Trophoblast cell (in vitro differentiated cells and primary cell): ENCODE measurements at regions not wholly inside any gene's neighbourhood (a gene's known extent, or its start where the extent isn't known, plus 50 kb on each side); places are given as distances from the start of the nearest gene placed in this dataset.

Experiments used
- DNase-seq, 2 donors: peaks; one replicate each; pipeline ENCODE4 v3.0.0-alpha.2; 2016
- H2AFZ ChIP-seq: 2 replicates; pipeline ENCODE4 v1.6.1; 2013; ENCODE audit warnings: low read length, moderate library complexity, mild to moderate bottlenecking; ENCODE audit not compliant: insufficient read depth, poor library complexity
- H2AK5ac ChIP-seq: 2 replicates; pipeline ENCODE4 v1.6.1; 2013; ENCODE audit warnings: mild to moderate bottlenecking, low read length
- H2BK120ac ChIP-seq: 2 replicates; pipeline ENCODE4 v1.6.1; 2013; ENCODE audit warnings: low read length, mild to moderate bottlenecking, moderate library complexity; ENCODE audit not compliant: insufficient read depth, poor library complexity
- H2BK12ac ChIP-seq: 2 replicates; pipeline ENCODE4 v1.6.1; 2013; ENCODE audit warnings: mild to moderate bottlenecking, low read length, moderate library complexity
- H2BK5ac ChIP-seq: 2 replicates; pipeline ENCODE4 v1.6.1; 2013; ENCODE audit warnings: low read length, low read depth, moderate library complexity, mild to moderate bottlenecking; ENCODE audit not compliant: poor library complexity
- H3K14ac ChIP-seq: 2 replicates; pipeline ENCODE4 v1.6.1; 2013; ENCODE audit warnings: mild to moderate bottlenecking, low read length
- H3K18ac ChIP-seq: 2 replicates; pipeline ENCODE4 v1.6.1; 2013; ENCODE audit warnings: mild to moderate bottlenecking, low read length
- H3K23ac ChIP-seq: 2 replicates; pipeline ENCODE4 v1.6.1; 2013; ENCODE audit warnings: low read length
- H3K27ac ChIP-seq: 2 replicates; pipeline ENCODE4 v1.5.1; 2013; ENCODE audit warnings: low read depth, mild to moderate bottlenecking, inconsistent platforms, low read length, moderate library complexity
- H3K27me3 ChIP-seq: 2 replicates; pipeline ENCODE4 v1.6.1; 2013; ENCODE audit warnings: inconsistent platforms, mild to moderate bottlenecking, low read length, moderate library complexity; ENCODE audit not compliant: insufficient read depth
- H3K36me3 ChIP-seq, 2 experiments: 1 replicate in 1 of 2; 2 replicates in 1 of 2; pipeline ENCODE4 v1.6.1; 2013; ENCODE audit warnings: low read length in 2 of 2, mild to moderate bottlenecking in 2 of 2, moderate library complexity in 1 of 2; ENCODE audit not compliant: insufficient read depth in 2 of 2, control insufficient read depth in 1 of 2
- H3K4ac ChIP-seq: 2 replicates; pipeline ENCODE4 v1.6.1; 2013; ENCODE audit warnings: low read depth, mild to moderate bottlenecking, low read length, moderate library complexity
- H3K4me1 ChIP-seq, 2 experiments: 1 replicate in 1 of 2; 2 replicates in 1 of 2; pipeline ENCODE4 v1.6.1; 2013; ENCODE audit warnings: low read length in 2 of 2, mild to moderate bottlenecking in 2 of 2, moderate library complexity in 1 of 2; ENCODE audit not compliant: insufficient read depth in 2 of 2, control insufficient read depth in 1 of 2
- H3K4me2 ChIP-seq: 2 replicates; pipeline ENCODE4 v1.6.1; 2013; ENCODE audit warnings: inconsistent platforms, mild to moderate bottlenecking, low read length, moderate library complexity
- H3K4me3 ChIP-seq: 2 replicates; pipeline ENCODE4 v1.5.1; 2013; ENCODE audit warnings: mild to moderate bottlenecking, low read depth, low read length, inconsistent platforms
- H3K79me1 ChIP-seq: one replicate; pipeline ENCODE4 v1.6.1; 2013; ENCODE audit warnings: low read length
- H3K79me2 ChIP-seq: 2 replicates; pipeline ENCODE4 v1.6.1; 2013; ENCODE audit warnings: low read length, mild to moderate bottlenecking; ENCODE audit not compliant: control insufficient read depth, insufficient read depth, poor library complexity
- H3K9ac ChIP-seq: 2 replicates; pipeline ENCODE4 v1.6.1; 2013; ENCODE audit warnings: mild to moderate bottlenecking, low read length
- H3K9me3 ChIP-seq: 2 replicates; pipeline ENCODE4 v1.6.1; 2013; ENCODE audit warnings: low read depth, mild to moderate bottlenecking, control low read depth, inconsistent platforms, low read length; ENCODE audit not compliant: insufficient read depth
- H4K12ac ChIP-seq: 2 replicates; pipeline ENCODE4 v1.6.1; 2013; ENCODE audit warnings: low read depth, mild to moderate bottlenecking, low read length, moderate library complexity
- H4K8ac ChIP-seq: 2 replicates; pipeline ENCODE4 v1.6.1; 2013; ENCODE audit warnings: low read depth, mild to moderate bottlenecking, low read length, moderate library complexity
- H4K91ac ChIP-seq: one replicate; pipeline ENCODE4 v1.6.1; 2013; ENCODE audit warnings: low read depth, mild to moderate bottlenecking, low read length, moderate library complexity
- WGBS: extraction: QIAGEN DNeasy Blood & Tissue Kit; methylation state at CpG from one replicate; pipeline ENCODE4 v1.1.7; 2013; ENCODE audit warnings: missing lambda C conversion rate; ENCODE audit not compliant: insufficient read length, insufficient coverage; ENCODE audit errors: extremely low coverage; 5-methylcytosine and 5-hydroxymethylcytosine counted together

DNA sequence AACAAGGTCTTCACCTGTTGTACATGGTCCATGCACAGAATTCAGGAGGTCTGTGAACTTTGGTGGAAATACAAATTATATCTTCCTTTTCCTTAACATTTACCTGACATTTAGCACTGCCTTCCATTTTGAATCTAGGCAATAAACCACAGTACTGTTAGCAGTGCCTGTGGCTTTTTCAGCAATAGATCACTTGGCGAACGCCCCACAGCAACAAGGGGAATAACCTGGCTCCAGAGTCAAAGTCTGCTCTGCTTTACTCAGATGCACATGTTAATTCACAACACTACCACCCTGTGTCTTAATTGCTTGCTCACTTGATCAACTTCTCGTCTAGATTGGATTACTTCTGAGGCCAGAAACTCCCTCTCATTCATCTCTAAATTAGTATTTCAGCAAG, 414.6 kb upstream of the PROK2 start:
- H3K9ac ChIP-seq, result no peak overlapping the region
- H3K4ac ChIP-seq, result no peak overlapping the region
- no peaks in the 10 kb centered on the region for H3K27me3 ChIP-seq
- no peak overlapping the region for H3K23ac ChIP-seq
- no peak overlapping the region for H3K14ac ChIP-seq
- H2AFZ ChIP-seq, result no peak overlapping the region
- H2AK5ac ChIP-seq, result no peak overlapping the region
- H3K27ac ChIP-seq, result no peak overlapping the region
- H3K79me1 ChIP-seq, result no peaks in the 10 kb centered on the region
- H4K91ac ChIP-seq, result no peak overlapping the region
- no peak overlapping the region for H2BK5ac ChIP-seq
- no peak overlapping the region for H3K18ac ChIP-seq
- H3K9me3 ChIP-seq, result peaks cover 2% of the 10 kb centered on the region
- WGBS, result no CpG with 5 or more reads among the region's 3 CpGs
- no peak overlapping the region for H2BK12ac ChIP-seq
- H3K4me3 ChIP-seq, result no peak overlapping the region
- no peak overlapping the region for H3K4me2 ChIP-seq
- no peak for DNase-seq
- H3K4me1 ChIP-seq, result no peaks in the 10 kb centered on the region
- no peak overlapping the region for H2BK120ac ChIP-seq
- no peak overlapping the region for H4K8ac ChIP-seq
- no peaks in the 10 kb centered on the region for H3K79me2 ChIP-seq
- no peak overlapping the region for H4K12ac ChIP-seq
- H3K36me3 ChIP-seq, result no peaks in the 10 kb centered on the region

DNA sequence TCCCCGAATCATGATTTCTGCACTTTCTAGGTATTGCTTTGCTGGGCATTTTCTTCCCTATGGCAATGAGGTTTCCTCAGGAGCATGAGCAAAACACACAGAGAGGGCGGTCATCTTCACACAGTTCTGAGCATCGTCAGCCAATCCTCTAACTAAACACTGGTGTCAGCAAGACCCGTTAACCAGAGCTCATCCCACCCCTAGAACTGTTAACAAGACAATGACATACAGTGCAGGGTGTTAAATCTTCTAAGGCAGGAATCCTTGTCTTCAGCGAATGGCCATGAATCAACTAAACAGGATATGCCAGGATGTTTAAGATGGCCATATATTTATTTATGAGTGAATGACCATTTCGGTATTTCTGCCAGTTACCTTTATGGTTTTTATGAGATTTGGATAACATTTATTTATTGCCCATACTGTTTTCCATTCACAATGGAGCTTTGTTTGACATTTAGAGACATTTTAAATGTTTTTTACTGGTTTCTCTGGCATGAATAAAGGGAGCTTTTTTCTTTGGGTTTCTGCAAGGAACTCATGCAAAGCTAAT, 411.5 kb upstream of the PROK2 start:
- Histone ChIP-seq H3K4me3 (no peak overlapping the region), H3K27me3 (no peaks in the 10 kb centered on the region), H3K79me1 (no peaks in the 10 kb centered on the region), H4K12ac (no peak overlapping the region), H2AK5ac (no peak overlapping the region), H3K4me2 (no peak overlapping the region), H2BK120ac (no peak overlapping the region), H3K14ac (no peak overlapping the region), H3K36me3 (no peaks in the 10 kb centered on the region), H3K4ac (no peak overlapping the region), H3K27ac (no peak overlapping the region), H3K23ac (no peak overlapping the region), H3K4me1 (no peaks in the 10 kb centered on the region), H3K79me2 (no peaks in the 10 kb centered on the region), H2BK12ac (no peak overlapping the region), H3K18ac (no peak overlapping the region), H2AFZ (no peak overlapping the region), H3K9me3 (peaks cover 2% of the 10 kb centered on the region), H2BK5ac (no peak overlapping the region), H3K9ac (no peak overlapping the region), H4K91ac (no peak overlapping the region), H4K8ac (no peak overlapping the region)
- DNase-seq, result no peak
- WGBS, result no CpG with 5 or more reads among the region's 6 CpGs

DNA sequence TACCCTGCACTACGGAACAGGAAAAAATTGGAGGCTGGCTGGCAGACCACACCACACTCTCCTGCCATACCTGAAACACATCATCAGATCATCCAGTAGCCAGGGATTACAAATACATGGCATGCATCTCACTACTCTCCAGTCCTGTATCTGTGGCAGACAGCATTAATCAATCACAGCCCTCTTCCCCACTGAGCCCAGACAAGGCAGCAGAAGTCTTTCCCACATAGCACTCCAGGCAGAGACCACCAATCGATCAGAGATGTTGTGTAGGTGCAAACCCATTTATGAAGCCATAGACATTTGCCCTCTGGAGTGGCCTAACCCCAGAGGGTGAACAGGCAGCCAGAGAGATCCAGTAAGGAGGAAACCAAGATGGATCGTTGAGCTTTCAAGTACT, 410.9 kb upstream of the PROK2 start:
- H2BK120ac ChIP-seq, result no peak overlapping the region
- no peak overlapping the region for H3K4me2 ChIP-seq
- WGBS, result no CpG with 5 or more reads among the region's 3 CpGs
- H4K12ac ChIP-seq, result no peak overlapping the region
- H3K36me3 ChIP-seq, result no peaks in the 10 kb centered on the region
- H3K14ac ChIP-seq, result no peak overlapping the region
- no peak overlapping the region for H3K9ac ChIP-seq
- DNase-seq, result no peak
- H2AK5ac ChIP-seq, result no peak overlapping the region
- no peak overlapping the region for H3K4ac ChIP-seq
- no peaks in the 10 kb centered on the region for H3K27me3 ChIP-seq
- no peak overlapping the region for H4K91ac ChIP-seq
- H2AFZ ChIP-seq, result no peak overlapping the region
- H3K4me1 ChIP-seq, result no peaks in the 10 kb centered on the region
- H3K79me1 ChIP-seq, result no peaks in the 10 kb centered on the region
- H3K79me2 ChIP-seq, result no peaks in the 10 kb centered on the region
- H3K9me3 ChIP-seq, result peaks cover 2% of the 10 kb centered on the region
- H3K18ac ChIP-seq, result no peak overlapping the region
- no peak overlapping the region for H2BK5ac ChIP-seq
- H4K8ac ChIP-seq, result no peak overlapping the region
- H3K4me3 ChIP-seq, result no peak overlapping the region
- H2BK12ac ChIP-seq, result no peak overlapping the region
- no peak overlapping the region for H3K23ac ChIP-seq
- no peak overlapping the region for H3K27ac ChIP-seq

DNA sequence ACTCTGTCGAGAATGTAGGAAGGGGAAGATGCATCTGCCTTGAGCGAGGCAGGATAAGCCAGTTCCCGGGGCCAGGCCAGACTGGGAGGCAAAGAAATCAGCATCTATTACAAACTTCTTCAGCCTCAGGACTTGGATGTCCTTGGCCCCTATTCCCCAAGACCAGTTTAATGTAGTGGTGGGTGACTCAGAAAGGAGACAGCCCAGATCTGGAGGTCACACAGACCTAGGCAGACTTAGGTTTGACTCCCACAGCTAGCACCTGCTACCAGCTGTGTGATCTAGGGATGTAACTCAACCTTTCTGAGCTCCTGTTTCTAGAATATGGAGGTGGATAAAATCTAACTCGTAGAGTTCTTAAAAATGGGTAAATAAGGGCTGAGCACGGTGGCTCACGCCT, 409.5 kb upstream of the PROK2 start:
- WGBS, result no CpG with 5 or more reads among the region's 6 CpGs
- H3K4me1 ChIP-seq, result no peaks in the 10 kb centered on the region
- H3K79me1 ChIP-seq, result no peaks in the 10 kb centered on the region
- no peak overlapping the region for H3K4me2 ChIP-seq
- no peak overlapping the region for H3K4ac ChIP-seq
- H4K91ac ChIP-seq, result no peak overlapping the region
- H3K79me2 ChIP-seq, result no peaks in the 10 kb centered on the region
- H2BK120ac ChIP-seq, result no peak overlapping the region
- H3K9me3 ChIP-seq, result no peaks in the 10 kb centered on the region
- no peak overlapping the region for H2AK5ac ChIP-seq
- H3K14ac ChIP-seq, result no peak overlapping the region
- no peak overlapping the region for H3K4me3 ChIP-seq
- no peak for DNase-seq
- no peak overlapping the region for H3K18ac ChIP-seq
- H2BK5ac ChIP-seq, result no peak overlapping the region
- no peak overlapping the region for H4K12ac ChIP-seq
- no peaks in the 10 kb centered on the region for H3K36me3 ChIP-seq
- H3K27ac ChIP-seq, result no peak overlapping the region
- no peak overlapping the region for H4K8ac ChIP-seq
- H3K9ac ChIP-seq, result no peak overlapping the region
- no peak overlapping the region for H2BK12ac ChIP-seq
- H3K27me3 ChIP-seq, result no peaks in the 10 kb centered on the region
- no peak overlapping the region for H2AFZ ChIP-seq
- H3K23ac ChIP-seq, result no peak overlapping the region
